HS-5 (cell line): ENCODE measurements at regions not wholly inside any gene's neighbourhood (a gene's known extent, or its start where the extent isn't known, plus 50 kb on each side); places are given as distances from the start of the nearest gene placed in this dataset.
"Not testable (repeated sequence)": the region's sequence is repeated elsewhere in the genome, so short reads cannot be mapped to it uniquely, and the experiment has no call there.

Experiments
- DNase-seq: peaks from one replicate; pipeline ENCODE4 v3.0.0-alpha.2; 2012; ENCODE audit warnings: low read depth

GRCh38 chr2:2662847-2663356 lies 331.8 kb upstream of the MYT1L start:
- no peak for DNase-seq

GRCh38 chr2:2662037-2662846 lies 331.2 kb upstream of the MYT1L start:
- DNase-seq: no peak

GRCh38 chr2:2660789-2661355 lies 329.8 kb upstream of the MYT1L start:
- DNase-seq: no peak

GRCh38 chr2:2657121-2657962 lies 326.3 kb upstream of the MYT1L start:
- DNase-seq: no peak

- no peak for DNase-seq
Measured at GRCh38 chr2:2656115-2657011, 325.3 kb upstream of the MYT1L start.

GRCh38 chr2:2655453-2656114 lies 324.5 kb upstream of the MYT1L start:
- DNase-seq: no peak

- no peak for DNase-seq
Measured at GRCh38 chr2:2653231-2653630, 322.2 kb upstream of the MYT1L start.

GRCh38 chr2:2650608-2651375 lies 319.7 kb upstream of the MYT1L start:
- DNase-seq: no peak

GRCh38 chr2:2649109-2650072 lies 318.3 kb upstream of the MYT1L start:
- DNase-seq: no peak

GRCh38 chr2:2648094-2648493 lies 317.0 kb upstream of the MYT1L start:
- DNase-seq: no peak

GRCh38 chr2:2647141-2647541 lies 316.1 kb upstream of the MYT1L start:
- no peak for DNase-seq

GRCh38 chr2:2646433-2647051 lies 315.5 kb upstream of the MYT1L start:
- DNase-seq: no peak

- DNase-seq: no peak
Measured at GRCh38 chr2:2645162-2645855, 314.2 kb upstream of the MYT1L start.

GRCh38 chr2:2644751-2645150 lies 313.7 kb upstream of the MYT1L start:
- not testable (repeated sequence) for DNase-seq

GRCh38 chr2:2644040-2644439 lies 313.0 kb upstream of the MYT1L start:
- no peak for DNase-seq

GRCh38 chr2:2642906-2643890 lies 312.1 kb upstream of the MYT1L start:
- no peak for DNase-seq
